PC-3 (cell line): ENCODE measurements at regions not wholly inside any gene's neighbourhood (a gene's known extent, or its start where the extent isn't known, plus 50 kb on each side); places are given as distances from the start of the nearest gene placed in this dataset.

Experiments used
- ATAC-seq: fragments of 200-7000 bp; cut with Tn5 transposase; 2 replicates; pipeline ENCODE4 v1.9.1; 2020; ENCODE audit warnings: mild to moderate bottlenecking, moderate library complexity
- BruUV-seq: library from RNA; stranded (reverse); fragments of 400-500 nt; replicated peaks from 2 replicates; lab custom pipeline; 2021; lab: Mats Ljungman, UMichigan
- CTCF ChIA-PET: fragments of 300-600 bp; sonication (Branson Sonifier 250); formaldehyde crosslinking; loops from one replicate; lab custom pipeline; 2022; ENCODE audit warnings: antibody characterized with exemption; lab: Charles Lee
- POLR2A ChIA-PET: fragments of 300-600 bp; sonication (Branson Sonifier 250); formaldehyde crosslinking; loops from one replicate; lab custom pipeline; 2022; ENCODE audit warnings: antibody characterized with exemption; ENCODE audit not compliant: unreplicated experiment; lab: Charles Lee
- DNase-seq: peaks from one replicate; pipeline ENCODE4 v3.0.0-alpha.2; 2015
- H2AFZ ChIP-seq: fragments of 300-600 bp; sonication (generic); 2 replicates; pipeline ENCODE4 v1.6.0; 2016; ENCODE audit warnings: antibody characterized with exemption, low read length
- H3F3A ChIP-seq: fragments of 300-600 bp; sonication (generic); one replicate; pipeline ENCODE4 v1.6.0; 2017; ENCODE audit warnings: antibody characterized with exemption, low read length, control low read depth, mild to moderate bottlenecking; ENCODE audit not compliant: unreplicated experiment
- H3K27ac ChIP-seq: fragments of 300-600 bp; sonication (generic); 2 replicates; pipeline ENCODE4 v1.5.1; 2016; ENCODE audit warnings: mild to moderate bottlenecking, low read length
- H3K27me3 ChIP-seq: fragments of 300-600 bp; sonication (generic); 2 replicates; pipeline ENCODE4 v1.6.1; 2016; ENCODE audit warnings: low read length, mixed read lengths
- H3K36me3 ChIP-seq: fragments of 300-600 bp; sonication (generic); 2 replicates; pipeline ENCODE4 v1.6.1; 2016; ENCODE audit warnings: low read depth, mixed run types, low read length, mixed read lengths
- H3K4me1 ChIP-seq: fragments of 300-600 bp; sonication (generic); 2 replicates; pipeline ENCODE4 v1.5.1; 2016; ENCODE audit warnings: low read length; ENCODE audit not compliant: insufficient read depth
- H3K4me2 ChIP-seq: fragments of 300-600 bp; sonication (generic); 2 replicates; pipeline ENCODE4 v1.6.0; 2016; ENCODE audit warnings: low read length
- H3K4me3 ChIP-seq: fragments of 300-600 bp; sonication (generic); 2 replicates; pipeline ENCODE4 v1.5.1; 2016; ENCODE audit warnings: mild to moderate bottlenecking, low read length, mixed read lengths
- H3K79me2 ChIP-seq: fragments of 300-600 bp; sonication (generic); 2 replicates; pipeline ENCODE4 v1.6.1; 2017; ENCODE audit warnings: low read length, mixed read lengths
- H3K9ac ChIP-seq: fragments of 300-600 bp; sonication (generic); 2 replicates; pipeline ENCODE4 v1.6.0; 2016; ENCODE audit warnings: mild to moderate bottlenecking, low read length
- H3K9me2 ChIP-seq: fragments of 300-600 bp; sonication (generic); replicated peaks from 2 replicates; pipeline ENCODE4 v1.6.1; 2016; ENCODE audit warnings: mixed run types, low read length, mixed read lengths
- H3K9me3 ChIP-seq: fragments of 300-600 bp; sonication (generic); 2 replicates; pipeline ENCODE4 v1.6.1; 2016; ENCODE audit warnings: low read length, mixed read lengths
- H4K20me1 ChIP-seq: fragments of 300-600 bp; sonication (generic); 2 replicates; pipeline ENCODE4 v1.6.1; 2016; ENCODE audit warnings: low read length, mixed read lengths
- CTCF ChIP-seq: fragments of 300-600 bp; sonication (generic); conservative IDR thresholded peaks from 2 replicates; pipeline ENCODE4 v1.5.1; 2017; ENCODE audit warnings: antibody characterized with exemption, low read depth, mild to moderate bottlenecking, low read length
- EZH2 ChIP-seq: fragments of 300-600 bp; sonication (generic); IDR thresholded peaks from one replicate; pipeline ENCODE4 v1.6.1; 2017; ENCODE audit warnings: antibody characterized with exemption, mild to moderate bottlenecking, low read length; ENCODE audit not compliant: unreplicated experiment
- EZH2phosphoT487 ChIP-seq: fragments of 300-600 bp; sonication (generic); IDR thresholded peaks from 2 replicates; pipeline ENCODE4 v1.6.1; 2018; ENCODE audit warnings: mild to moderate bottlenecking, antibody characterized with exemption, low read length, borderline replicate concordance
- intact Hi-C: fragments of 100-400 bp; cut with micrococcal nuclease; formaldehyde crosslinking; loops from 2 replicates; pipeline ENCODE4 v1.9.0; 2023

GRCh38 chr2:157182204-157182709 is 75.2 kb upstream of the GALNT5 start:
- ATAC-seq (no peak), DNase-seq (no peak)
- H4K20me1 ChIP-seq, result no peaks in the 10 kb centered on the region
- peak overlapping the region; percentile 54 for H3K4me2 ChIP-seq
- BruUV-seq, result TSS peak; percentile 60
- POLR2A ChIA-PET, result interaction anchor here (0.8 kb wide), 1 partner anchor 1872 kb away, joined by 3 read pairs; no protein-coding TSS in a partner anchor
- intact Hi-C loops, result loop anchor here (2.0 to 5.0 kb wide), 4 partner anchors 127 to 840 kb away; no protein-coding TSS in a partner anchor
- H3K79me2 ChIP-seq, result no peaks in the 10 kb centered on the region
- no peaks in the 10 kb centered on the region for H3K27me3 ChIP-seq
- CTCF ChIA-PET, result no interaction called here
- no peak overlapping the region for H3K4me3 ChIP-seq
- H3F3A ChIP-seq, result no peaks in the 10 kb centered on the region
- H3K4me1 ChIP-seq, result peaks cover 13% of the 10 kb centered on the region
- H3K9ac ChIP-seq, result peak overlapping the region; percentile 50; the same call in 1 of the 2 replicates
- H3K27ac ChIP-seq, result peak overlapping the region; percentile 82
- no peaks in the 10 kb centered on the region for H3K9me2 ChIP-seq
- no peaks in the 10 kb centered on the region for H3K9me3 ChIP-seq
- H2AFZ ChIP-seq, result no peak overlapping the region
- no peaks in the 10 kb centered on the region for H3K36me3 ChIP-seq
- TF ChIP-seq CTCF, result no peak

- peak; percentile 95 for DNase-seq
- peak overlapping the region; percentile 68 for H3K4me2 ChIP-seq
- peak; percentile 95 for ATAC-seq
These were observed 74.6 kb upstream of the GALNT5 start for GRCh38 chr2:157182834-157183396.

More at GRCh38 chr2:157182834-157183396, 74.6 kb upstream of the GALNT5 start:
- intact Hi-C loops, result loop anchor here (1.0 to 5.0 kb wide), 6 partner anchors 128 to 841 kb away; no protein-coding TSS in a partner anchor
- ChIA-PET CTCF (interaction anchor here (0.7 to 0.9 kb wide), 3 partner anchors 127 to 1799 kb away, joined by 3 to 5 read pairs (median 4); no protein-coding TSS in a partner anchor), POLR2A (interaction anchor here (0.8 kb wide), 1 partner anchor 1873 kb away, joined by 3 read pairs; no protein-coding TSS in a partner anchor)
- Histone ChIP-seq H3K9me3 (no peaks in the 10 kb centered on the region), H3K27me3 (no peaks in the 10 kb centered on the region), H3K79me2 (no peaks in the 10 kb centered on the region), H3K4me3 (no peak overlapping the region; the same call in 1 of the 2 replicates), H3K4me1 (peaks cover 13% of the 10 kb centered on the region), H3K27ac (peak overlapping the region; percentile 82), H4K20me1 (no peaks in the 10 kb centered on the region), H3F3A (no peaks in the 10 kb centered on the region), H3K9ac (peak overlapping the region; percentile 50), H3K36me3 (no peaks in the 10 kb centered on the region), H2AFZ (no peak overlapping the region), H3K9me2 (no peaks in the 10 kb centered on the region)
- BruUV-seq, result no TSS peak
- TF ChIP-seq CTCF, result no peak
- no peak for TF ChIP-seq EZH2
- TF ChIP-seq EZH2phosphoT487, result no peak
